HG03025 (cell line): ENCODE measurements at regions not wholly inside any gene's neighbourhood (a gene's known extent, or its start where the extent isn't known, plus 50 kb on each side); places are given as distances from the start of the nearest gene placed in this dataset.

Experiments
- ATAC-seq: cut with Tn5 transposase; IDR thresholded peaks from one replicate; pipeline ENCODE4 v1.9.1; 2021; ENCODE audit warnings: mild to moderate bottlenecking, moderate library complexity; ENCODE audit not compliant: unreplicated experiment, low FRiP score

DNA sequence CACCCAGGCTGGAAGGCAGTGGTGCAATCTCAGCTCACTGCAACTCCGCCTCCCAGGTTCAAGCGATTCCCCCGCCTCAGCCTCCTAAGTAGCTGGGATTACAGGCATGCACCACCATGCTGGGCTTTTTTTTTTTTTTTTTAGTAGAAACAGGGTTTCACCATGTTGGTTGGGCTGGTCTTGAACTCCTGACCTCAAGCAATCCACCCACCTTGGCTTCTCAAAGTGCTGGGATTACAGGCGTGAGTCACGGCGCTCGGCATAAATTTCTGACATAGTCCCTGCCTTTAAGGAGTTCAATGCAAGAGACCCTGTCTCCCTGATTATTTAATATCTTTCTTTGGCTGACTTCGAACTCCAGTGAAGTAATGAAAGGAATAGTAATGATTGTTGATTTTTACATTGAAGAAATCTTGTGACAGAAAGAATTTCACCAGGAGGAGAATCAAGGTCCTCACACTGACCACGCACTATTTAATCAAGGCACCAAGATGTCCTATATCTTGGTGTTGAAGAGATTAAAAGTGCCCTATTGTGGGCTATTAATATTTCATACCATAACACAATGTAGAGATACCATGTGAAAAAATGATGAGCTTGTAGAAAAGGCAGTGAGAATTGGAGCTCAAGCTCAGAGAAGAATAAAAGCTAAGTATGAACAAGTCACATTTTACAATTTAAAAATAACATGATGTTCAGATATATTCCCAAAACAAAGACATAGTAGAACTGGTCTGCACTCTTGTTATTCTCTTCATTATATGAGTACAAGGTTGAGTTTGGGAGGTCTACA is 71.6 kb upstream of the BLID start:
- ATAC-seq: no peak

DNA sequence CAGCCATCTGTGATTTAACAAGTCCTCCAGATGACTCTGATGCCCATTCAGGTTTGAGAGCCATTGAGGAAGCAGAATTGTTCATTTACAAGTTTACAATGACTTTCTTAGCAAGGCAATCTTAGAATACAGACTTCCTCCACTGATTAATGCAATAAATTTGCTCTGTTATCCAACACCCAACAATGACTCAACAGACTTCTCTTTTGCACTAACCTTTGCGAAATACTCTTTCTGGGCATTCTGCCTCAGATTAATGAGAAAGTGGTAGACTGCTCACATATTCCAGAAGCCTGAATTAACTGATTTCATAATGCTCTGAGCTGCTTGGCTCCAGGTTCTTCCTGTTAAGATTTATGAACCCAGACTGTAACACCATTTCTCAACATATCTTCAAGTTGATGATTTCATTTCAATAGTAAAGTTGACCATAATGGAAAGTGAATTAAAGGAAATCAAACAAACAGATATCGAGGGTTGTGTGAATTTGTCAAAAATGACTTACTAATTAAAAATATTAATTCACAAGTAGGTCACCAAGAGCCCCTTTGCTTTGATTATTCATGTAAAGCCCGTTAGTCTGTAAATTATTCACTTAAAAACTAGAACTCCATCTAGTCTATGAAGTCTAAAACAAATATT is 70.5 kb upstream of the BLID start:
- no peak for ATAC-seq

DNA sequence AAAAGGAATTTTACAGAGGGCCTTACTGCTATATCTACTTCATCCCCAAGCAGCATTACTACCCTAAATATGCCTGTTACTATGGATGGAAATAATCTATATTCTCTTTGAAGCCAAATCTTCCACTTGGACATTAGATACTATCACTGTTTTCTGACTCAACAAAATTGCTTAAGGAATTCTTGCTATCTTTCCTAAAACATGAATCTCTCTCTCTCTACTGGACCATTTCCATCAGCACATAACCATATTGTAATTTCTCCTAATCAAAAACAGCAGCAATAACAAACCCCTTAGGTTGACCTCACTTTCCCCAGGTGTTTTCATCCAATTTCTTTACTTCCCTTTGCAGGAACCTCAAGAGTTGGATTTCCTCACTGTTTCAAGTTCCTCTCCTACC is 67.9 kb upstream of the BLID start:
- ATAC-seq: no peak

DNA sequence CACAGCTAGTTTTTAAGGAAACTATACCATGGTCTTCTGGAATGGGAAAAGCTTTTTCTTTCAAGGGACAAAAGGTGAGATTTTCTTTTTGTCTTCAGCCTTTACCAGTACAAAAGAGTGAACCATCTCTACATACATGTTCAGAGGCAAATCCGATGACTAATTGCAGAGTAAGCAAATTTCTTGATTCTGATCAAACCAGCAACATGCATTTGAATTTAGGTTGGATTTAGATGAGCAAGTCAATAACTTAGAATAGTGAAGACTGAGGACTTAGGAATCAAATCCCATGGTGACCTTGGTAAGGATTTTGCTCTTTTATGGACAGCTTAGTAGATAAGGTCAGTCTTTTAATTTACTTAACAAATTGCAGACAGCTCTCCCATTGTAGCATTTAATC is 65.9 kb upstream of the BLID start:
- ATAC-seq: no peak

DNA sequence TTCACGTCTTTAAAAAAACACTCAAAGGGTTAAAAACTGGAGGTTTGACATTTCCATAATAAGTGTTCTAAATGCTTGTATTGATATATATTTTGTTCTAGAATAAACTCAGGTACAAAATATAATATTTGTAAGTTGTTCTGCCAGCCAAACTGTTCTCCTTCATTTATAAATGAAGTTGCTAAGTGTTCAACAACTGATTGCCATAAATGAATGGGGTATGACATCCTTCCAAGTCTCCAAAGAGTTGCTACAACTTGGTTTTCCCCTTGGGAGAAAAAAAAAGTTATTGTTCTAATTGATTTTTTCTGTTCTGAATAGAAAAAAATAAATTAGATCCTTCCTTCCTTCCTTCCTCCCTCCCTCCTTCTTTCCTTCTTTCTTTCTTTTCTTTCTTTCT is 65.4 kb upstream of the BLID start:
- ATAC-seq: no peak

DNA sequence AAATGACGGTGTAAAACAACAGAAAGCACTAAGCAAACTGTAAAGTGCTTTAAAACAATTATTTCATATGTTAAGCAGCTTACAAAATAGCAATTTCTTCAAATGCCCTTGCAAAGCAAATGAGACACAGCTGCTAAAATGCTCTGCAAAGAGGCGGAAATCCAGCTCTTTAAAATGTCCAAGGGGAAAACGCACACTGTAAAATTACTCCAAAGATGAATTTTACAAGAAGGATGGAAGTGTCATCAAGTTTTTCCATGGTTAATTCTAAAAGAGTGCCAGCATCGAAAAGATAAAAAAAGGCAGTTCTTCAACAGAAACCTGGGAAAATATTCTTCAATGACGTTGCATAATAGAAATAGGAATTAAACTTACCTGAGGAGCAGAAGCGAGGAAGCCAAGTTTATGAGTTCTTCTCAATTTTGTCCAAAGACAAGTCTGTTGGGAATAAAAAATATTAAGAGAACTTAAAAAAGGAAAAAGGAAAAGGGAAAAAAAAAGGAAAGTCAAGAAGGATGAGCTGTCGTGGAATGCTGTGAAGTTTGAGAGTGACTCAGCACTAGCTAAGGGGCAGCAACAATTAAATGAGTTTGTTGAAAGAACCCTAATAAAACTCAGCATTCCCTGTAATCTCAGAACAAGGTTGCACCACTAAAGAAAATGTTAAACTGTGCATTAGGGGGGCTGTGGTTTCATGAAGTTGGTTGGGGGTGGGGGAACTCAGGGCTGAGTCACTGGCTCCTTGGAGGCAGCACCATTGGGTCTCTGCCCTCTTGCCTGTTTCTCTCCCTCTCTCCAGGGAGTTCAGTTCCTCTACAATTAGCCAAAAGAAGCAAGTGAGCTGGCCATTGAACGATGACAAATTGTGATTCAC is 64.2 kb upstream of the BLID start:
- no peak for ATAC-seq

DNA sequence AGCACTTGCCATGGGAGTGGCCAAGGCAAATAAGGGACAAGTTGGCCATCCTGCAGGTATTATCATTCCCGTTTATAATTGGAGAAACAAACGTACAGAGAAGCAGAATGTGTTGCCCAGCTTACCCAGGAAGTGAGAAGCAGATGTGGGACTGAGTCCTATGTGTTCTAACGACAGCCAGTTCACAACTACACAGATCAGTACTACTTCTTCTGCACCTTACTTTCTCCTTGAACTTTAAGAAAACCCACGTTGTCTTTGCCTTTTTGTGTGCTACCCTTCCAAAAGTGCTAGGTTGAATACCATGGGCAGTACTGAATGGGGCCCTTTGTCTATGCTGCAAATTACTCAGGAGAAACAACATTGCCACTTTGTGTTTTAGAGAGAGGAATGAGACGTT is 62.8 kb upstream of the BLID start:
- no peak for ATAC-seq

DNA sequence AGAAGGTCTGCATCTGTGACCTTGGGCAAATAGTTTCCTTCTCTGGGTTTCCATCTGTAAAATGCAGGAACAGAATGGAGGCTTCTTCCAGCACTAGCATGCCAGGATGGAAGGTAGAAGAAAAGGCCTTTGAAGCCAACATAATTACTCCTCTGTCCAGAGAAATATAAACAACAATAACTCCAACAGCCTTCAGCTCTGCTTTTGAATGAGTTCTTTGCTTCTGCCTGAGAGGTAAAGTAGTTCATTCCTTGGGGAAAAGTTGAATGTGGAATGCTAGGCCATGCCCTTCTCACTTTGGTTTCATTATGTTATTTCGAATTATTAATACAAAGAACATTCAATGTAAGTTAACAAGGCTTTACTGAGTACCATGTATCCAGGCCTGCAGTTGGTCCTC is 61.2 kb upstream of the BLID start:
- ATAC-seq: no peak

DNA sequence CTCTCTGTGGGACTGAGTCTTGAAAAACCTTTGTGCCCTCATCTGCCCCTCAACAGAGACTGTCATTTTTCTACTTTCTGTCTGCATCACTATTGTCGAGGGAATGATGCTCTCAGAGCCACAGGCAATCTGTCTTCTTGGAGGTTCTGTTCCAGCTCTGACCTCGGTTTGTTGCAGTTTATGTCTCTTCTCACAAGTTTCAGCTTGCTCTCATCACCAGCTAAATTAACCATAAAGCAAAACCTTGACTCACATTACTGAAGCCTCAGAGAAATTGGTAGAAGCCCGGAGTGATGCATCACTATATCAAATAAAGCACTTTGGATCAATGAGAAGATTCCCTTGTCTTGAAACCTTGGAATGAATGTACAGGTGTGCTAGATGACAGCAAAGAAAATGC is 60.6 kb upstream of the BLID start:
- no peak for ATAC-seq

DNA sequence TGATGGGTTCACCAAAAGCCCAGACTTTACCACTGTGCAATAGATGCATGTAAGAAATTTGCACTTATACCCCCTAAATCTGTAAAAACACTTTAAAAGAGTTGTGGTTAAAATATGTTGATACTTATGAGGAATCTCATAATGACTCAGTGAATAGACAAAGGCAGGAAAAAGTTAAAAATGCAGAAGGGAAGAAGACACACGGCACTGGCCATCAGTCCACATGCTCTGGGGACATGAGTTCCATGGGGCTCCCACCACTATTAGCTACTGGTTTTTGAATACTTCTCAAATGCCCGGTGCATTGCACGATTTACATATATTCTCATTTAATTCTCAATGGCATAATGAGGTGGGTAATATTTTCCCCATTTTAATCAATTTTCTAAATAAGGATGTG is 59.3 kb upstream of the BLID start:
- no peak for ATAC-seq

DNA sequence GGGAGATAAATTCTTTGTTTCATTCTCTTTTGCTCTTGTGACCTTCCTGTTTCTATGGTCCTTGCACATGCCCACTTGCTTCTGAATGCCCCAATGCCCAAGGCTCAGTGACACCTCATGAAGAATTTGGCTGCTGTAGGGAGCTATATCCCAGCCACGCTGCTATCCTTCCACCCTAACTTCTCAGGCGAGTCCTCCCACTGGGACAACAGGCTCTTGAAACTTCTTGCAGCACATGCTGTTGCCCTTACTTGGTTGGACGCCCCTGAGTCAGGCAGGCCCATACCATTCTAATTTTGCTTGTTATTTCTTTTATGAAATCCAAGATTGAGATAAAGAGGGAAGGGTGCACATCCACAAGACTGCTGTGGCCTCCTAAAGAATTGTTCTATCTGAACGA is 57.6 kb upstream of the BLID start:
- ATAC-seq: no peak

DNA sequence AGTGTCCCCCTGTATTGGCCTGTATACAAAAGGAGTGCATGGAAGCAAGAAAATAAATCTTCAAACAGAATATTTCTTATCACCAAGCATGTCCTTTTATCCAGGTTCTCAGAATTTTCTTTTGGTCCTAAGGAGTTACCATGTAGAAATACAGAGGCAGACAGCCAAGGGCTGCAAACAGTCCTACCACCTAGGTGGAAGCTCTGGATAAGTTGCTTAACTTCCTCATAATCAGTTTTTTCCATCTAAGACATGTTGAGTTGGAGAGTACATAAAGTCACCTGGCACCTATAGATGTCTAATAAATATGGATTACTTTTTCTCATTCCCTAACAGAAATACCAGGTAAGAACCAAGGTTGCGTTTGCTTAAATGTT is 57.0 kb upstream of the BLID start:
- no peak for ATAC-seq

DNA sequence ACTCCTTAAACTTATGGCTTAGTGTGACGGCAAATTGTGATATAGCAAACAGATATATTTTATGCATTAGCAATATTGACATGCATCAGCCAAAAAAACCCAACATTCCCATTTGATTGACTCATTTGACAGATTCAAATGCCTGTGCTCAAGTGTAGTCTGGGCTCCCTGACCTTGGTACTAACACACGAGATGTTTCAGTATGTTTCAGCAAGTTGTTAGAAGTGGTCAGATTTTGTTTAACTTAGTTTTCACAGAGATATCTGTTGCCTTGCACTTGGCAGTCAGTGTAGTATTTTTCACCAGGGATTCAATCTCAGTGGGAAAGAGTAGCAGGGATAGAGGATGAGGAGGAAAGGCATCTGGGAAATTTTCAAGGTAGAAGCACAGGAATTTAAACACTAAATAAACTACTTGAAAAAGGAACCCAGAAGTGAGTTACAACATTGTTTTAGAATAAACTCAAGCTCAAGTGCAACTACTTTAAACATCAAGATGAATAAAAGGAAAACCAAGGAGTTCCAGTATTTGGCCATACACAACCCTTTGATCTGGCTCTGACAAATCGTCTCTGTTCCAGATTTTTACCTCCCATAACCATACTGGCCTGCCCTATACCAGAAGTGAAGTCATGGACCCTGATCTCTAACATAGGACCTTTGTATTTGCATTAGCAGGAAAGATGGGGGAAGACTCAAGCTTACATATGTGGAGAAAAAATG is 56.5 kb upstream of the BLID start:
- ATAC-seq: no peak

DNA sequence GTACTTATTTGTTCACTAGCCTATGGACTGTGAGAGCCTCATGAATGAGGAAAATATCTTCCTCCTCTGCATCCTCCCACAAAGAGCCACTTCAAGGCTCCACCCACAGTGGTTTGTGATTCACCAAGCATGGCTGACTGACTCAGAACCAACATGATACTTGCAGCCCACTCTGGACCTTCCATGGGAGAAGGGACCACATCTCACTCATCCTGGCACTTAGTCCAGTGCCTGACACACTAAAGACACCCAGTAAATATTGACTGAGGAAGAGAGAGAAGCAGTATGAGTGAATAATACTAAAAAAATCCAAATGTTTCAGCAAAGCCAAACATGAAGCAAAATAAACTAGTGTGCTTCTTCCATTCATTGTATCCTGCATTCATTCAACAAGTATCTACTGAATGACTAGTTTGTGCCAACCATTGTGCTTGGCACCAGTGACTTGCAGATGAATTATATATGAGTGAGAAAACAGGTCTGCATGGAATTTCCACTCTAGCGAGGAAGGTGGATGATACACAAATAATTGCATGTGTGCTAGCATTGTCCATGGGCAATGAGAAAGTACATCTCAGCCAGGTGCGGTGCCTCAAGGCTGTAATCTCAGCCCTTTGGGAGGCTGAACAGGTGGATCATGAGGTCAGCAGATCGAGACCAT is 54.9 kb upstream of the BLID start:
- no peak for ATAC-seq

DNA sequence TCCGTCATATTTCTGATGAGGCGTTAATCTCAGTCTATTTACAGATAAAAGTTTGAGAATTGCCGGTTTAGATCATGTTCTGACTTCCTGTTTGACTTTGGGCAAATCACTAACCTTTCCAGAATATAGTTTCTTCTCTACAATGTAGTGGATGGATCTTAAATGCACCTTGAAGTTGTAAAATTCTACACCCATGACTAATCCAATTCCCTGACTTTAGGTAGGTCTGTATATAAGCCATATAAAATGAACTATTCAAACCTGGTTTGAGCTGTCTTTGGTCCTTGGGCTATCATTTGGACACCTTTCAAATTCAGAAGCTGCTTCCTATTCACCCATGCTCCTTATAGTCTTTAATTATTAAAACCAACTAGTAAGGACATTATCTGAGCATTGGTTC is 52.2 kb upstream of the BLID start:
- ATAC-seq: no peak

DNA sequence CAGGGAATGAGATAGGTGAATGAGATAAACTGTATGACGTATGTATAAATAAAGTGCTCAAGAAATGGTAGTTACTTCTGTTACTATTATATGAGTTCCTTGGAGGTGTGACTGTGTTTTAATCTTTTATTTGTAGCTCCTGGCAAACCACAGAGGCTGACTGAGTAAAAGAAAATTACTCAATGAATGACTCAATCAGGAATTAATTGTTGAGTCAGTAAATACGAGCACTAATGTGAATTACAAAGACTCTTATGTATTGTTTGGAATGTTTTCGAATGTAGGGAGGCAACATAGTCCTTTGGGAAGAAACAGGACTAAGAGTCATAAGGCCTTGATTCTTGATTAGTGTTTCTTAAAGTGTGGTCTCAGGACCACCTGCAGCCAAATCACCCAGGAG is 51.1 kb upstream of the BLID start:
- no peak for ATAC-seq

DNA sequence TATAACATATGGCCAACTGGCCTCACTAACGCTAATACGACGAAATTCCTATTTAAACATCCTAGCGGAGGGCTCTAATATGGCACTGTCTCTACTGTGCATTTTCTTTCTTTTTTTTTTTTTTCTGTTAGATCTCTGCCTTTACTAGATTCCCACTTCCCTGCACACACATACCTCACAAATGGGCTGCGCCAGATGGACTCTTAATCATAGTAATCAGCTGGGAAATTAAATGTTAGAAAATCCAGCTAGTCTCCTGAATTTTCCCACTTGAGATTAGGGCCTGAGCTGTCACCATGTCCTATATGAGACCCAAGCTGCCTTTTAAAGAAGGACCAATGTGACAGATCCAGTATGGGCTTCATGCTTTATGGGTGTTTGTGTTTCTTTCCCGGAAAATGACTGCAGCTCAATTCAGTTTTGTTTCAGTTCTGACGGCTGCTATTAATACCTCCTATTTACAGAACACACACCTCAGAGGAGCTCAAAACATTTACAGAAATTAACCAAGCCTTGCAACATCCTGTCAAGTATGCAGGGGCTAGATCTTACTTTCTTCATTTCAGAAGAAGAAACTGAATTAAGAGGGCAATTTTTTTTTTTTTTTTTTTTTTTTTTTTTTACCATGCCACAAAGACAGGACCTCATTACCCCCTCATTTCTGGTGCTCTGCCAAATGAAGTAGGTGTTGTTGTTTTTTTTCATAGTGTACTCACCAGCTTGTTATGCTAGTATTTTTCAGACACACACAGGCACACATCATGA is 49.8 kb upstream of the BLID start:
- ATAC-seq: no peak
